ENCODE measurements at regions not wholly inside any gene's neighbourhood (a gene's known extent, or its start where the extent isn't known, plus 50 kb on each side); places are given as distances from the start of the nearest gene placed in this dataset.
"Not testable (repeated sequence)": the region's sequence is repeated elsewhere in the genome, so short reads cannot be mapped to it uniquely, and the experiment has no call there.

DNA sequence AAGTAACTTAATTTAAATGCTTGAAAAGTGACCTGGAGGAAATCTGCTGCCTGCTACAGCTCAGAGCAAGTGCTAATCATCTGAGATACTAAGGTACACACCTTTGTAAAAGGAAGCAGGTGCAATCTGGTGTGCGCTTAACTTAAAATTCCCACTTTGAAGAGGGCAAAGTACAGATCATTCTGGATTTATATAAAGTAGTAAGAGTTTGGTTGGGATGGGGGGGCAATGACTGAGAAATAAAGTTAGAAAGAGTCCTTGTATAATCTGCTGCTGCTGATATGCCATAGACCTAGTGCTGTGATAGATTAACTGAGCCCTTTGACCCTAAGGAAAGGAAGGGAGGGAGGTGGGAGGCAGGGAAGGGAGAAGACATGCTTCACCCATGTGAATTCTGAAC is 141.0 kb downstream of the MTNR1A start:
- no peaks in the 10 kb centered on the region for H3K9me3 Mint-ChIP-seq (ENCODE audit: low read depth)
- no peaks in the 10 kb centered on the region for H3K27me3 Mint-ChIP-seq
- H3K4me3 Mint-ChIP-seq: no peak overlapping the region
- ATAC-seq: no peak
- no peak for DNase-seq
- CTCF ChIA-PET: no interaction called here
- H3K4me1 Mint-ChIP-seq: no peaks in the 10 kb centered on the region
- H3K27ac Mint-ChIP-seq: no peak overlapping the region
- H3K36me3 Mint-ChIP-seq: no peaks in the 10 kb centered on the region

DNA sequence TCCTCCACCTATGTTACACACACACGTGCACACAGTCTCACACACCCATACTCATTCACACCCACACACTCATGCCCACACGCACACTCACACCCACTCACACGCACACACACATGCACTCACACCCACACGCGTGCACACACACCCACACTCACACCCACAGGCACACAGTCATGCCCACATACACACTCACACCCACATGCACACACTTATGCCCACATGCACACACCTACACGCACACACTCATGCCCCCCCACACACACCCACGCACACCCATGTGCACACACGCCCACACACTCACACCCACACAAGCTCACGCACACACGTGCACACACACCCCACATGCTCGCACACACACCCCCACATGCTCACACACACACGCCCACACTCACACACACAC is 140.0 kb downstream of the F11 start:
- Mint-ChIP-seq H3K4me1 (no peaks in the 10 kb centered on the region), H3K27ac (no peak overlapping the region), H3K27me3 (no peaks in the 10 kb centered on the region), H3K4me3 (no peak overlapping the region), H3K36me3 (no peaks in the 10 kb centered on the region), H3K9me3 (ENCODE audit: low read depth) (peaks cover 6% of the 10 kb centered on the region)
- ATAC-seq (no peak), DNase-seq (no peak)
- CTCF ChIA-PET: no interaction called here

DNA sequence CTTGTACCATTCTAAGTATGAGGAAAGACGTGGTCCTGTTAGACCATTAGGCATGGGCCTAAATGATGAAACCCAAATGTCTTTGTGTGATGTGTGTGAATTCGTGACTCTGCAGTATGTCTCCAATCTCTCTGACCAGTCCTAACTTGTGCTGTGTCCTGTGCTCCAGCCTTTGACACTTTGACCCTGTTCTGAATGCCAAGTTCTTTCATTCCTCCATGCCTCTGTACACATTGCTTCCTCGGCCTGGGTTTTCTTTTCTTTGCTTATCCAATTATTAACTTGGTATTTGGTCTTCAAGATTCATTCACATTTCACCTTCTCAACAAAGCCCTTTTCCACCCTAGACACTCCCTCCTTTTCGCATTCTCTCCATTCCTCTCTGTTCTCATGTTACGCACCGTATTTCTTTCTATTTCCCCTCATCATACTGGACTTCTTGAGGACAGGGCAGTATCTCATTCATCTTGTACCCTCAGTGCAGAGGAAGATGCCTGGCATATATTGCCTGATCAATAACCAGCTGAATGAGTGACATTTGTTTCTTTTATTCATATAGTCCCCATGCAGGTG is 138.7 kb downstream of the F11 start:
- Mint-ChIP-seq H3K9me3 (ENCODE audit: low read depth) (peaks cover 6% of the 10 kb centered on the region), H3K36me3 (no peaks in the 10 kb centered on the region), H3K4me1 (no peaks in the 10 kb centered on the region), H3K27ac (no peak overlapping the region), H3K27me3 (no peaks in the 10 kb centered on the region), H3K4me3 (no peak overlapping the region)
- no peak for DNase-seq
- no peak for ATAC-seq
- CTCF ChIA-PET: no interaction called here

DNA sequence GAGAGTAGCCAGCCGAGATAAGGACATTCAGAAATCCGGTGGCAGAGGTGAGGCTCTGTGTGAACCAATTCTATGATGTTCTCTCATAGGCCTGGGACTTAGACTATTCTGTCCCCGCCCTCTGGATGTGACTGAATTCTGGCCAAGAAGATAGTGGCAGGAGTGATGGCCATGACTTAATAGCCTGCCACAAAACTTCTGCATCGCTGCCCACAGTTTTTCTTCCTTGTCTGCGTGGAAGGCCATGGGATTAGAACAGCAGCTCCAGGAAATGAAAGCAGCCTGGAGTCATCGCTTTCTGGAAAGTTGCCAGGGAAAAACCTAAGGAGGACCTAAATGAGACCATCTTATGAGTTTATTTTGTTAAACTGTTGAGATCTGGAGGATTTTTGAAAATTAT is 134.7 kb downstream of the F11 start:
- no peaks in the 10 kb centered on the region for H3K36me3 Mint-ChIP-seq
- no peak overlapping the region for H3K27ac Mint-ChIP-seq
- H3K4me3 Mint-ChIP-seq: no peak overlapping the region
- H3K9me3 Mint-ChIP-seq (ENCODE audit: low read depth): no peaks in the 10 kb centered on the region
- CTCF ChIA-PET: no interaction called here
- no peaks in the 10 kb centered on the region for H3K4me1 Mint-ChIP-seq
- H3K27me3 Mint-ChIP-seq: no peaks in the 10 kb centered on the region
- ATAC-seq (no peak), DNase-seq (no peak)

DNA sequence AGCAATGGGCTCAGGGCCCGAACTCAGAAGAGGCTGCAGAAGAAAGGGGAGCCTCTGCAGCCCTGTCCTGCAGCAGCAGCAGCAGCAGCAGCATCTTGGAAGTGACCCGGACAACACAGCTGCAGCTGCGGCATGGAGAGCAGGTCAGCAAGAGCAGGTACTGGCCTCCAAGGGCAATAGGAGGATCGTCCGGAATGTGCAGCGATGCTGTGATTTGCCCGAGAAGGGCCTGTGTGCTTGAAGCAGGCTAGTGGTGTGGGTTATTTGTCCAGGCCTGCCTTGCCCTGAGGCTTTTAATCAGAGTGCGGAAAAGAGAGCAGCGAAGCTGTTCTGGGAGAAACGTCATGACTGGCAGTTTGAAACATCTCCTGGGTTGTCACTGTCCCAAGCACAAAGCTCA is 126.0 kb downstream of the F11 start:
- Mint-ChIP-seq H3K27me3 (no peaks in the 10 kb centered on the region), H3K36me3 (no peaks in the 10 kb centered on the region), H3K27ac (no peak overlapping the region), H3K4me1 (no peaks in the 10 kb centered on the region), H3K4me3 (no peak overlapping the region), H3K9me3 (ENCODE audit: low read depth) (no peaks in the 10 kb centered on the region)
- CTCF ChIA-PET: no interaction called here
- DNase-seq (no peak), ATAC-seq (no peak)

DNA sequence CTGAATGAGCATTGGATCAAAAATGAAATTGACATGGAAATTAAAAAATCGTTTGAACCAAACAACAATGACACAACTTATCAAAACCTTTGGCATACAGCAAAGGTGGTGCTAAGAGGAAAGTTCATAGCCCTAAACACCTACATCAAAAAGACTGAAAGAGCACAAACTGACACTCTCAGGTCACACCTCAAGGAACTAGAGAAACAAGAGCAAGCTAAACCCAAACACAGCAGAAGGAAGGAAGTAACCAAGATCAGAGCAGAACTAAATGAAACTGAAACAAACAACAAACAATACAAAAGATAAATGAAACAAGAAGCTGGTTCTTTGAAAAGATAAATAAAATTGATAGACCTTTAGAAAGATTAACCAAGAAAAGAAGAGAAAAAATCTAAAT is 118.3 kb downstream of the F11 start:
- ATAC-seq; H3K36me3 Mint-ChIP-seq; H3K9me3 Mint-ChIP-seq (ENCODE audit: low read depth); CTCF ChIA-PET; H3K27me3 Mint-ChIP-seq; DNase-seq: not testable (repeated sequence)
- H3K4me1 Mint-ChIP-seq: peaks cover 12% of the 10 kb centered on the region
- peak overlapping the region; percentile 2 for H3K4me3 Mint-ChIP-seq
- H3K27ac Mint-ChIP-seq: peak overlapping the region; percentile 64

DNA sequence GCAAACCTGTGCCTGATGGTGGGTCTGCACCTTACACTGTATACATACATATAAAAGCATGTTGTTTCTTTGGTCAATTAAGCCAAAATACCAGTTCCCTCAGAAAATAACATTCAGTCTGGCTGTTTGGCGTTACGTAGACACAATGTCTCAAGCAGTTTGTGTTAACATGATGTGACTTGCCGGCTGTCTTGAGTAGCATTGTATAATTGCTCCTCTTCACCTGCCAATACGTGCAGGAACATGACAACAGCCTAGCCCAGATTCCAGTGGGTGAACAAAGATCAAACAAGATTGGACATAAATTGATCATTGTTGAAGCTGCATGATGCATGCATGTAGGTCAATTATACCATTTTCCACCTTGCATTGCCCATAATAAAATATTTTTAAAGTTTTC is 102.3 kb downstream of the F11 start:
- Mint-ChIP-seq H3K4me1 (no peaks in the 10 kb centered on the region), H3K36me3 (no peaks in the 10 kb centered on the region), H3K9me3 (ENCODE audit: low read depth) (peaks cover 12% of the 10 kb centered on the region), H3K4me3 (no peak overlapping the region), H3K27ac (no peak overlapping the region), H3K27me3 (no peaks in the 10 kb centered on the region)
- CTCF ChIA-PET: no interaction called here
- ATAC-seq (no peak), DNase-seq (no peak)

DNA sequence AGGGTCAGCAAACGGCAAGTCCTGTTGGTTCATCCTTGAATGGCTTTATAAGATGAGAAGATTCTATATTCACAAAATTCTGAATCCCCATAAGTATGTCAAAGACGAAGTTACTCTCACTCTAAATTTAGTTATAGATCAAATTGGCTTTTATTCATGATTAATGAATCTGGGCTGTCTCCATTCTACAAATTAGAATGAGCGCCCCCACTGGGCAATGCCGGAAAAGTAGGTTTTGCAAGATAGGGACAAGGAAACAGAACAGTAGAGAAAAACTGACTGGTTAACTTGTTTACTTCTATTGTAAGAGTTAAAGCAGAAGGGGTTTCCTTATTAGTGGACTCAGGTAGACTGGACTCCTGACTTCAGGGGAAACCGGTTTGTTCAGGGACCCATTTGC is 100.3 kb downstream of the F11 start:
- Mint-ChIP-seq H3K4me1 (no peaks in the 10 kb centered on the region), H3K27me3 (no peaks in the 10 kb centered on the region), H3K36me3 (no peaks in the 10 kb centered on the region), H3K27ac (no peak overlapping the region), H3K4me3 (no peak overlapping the region), H3K9me3 (ENCODE audit: low read depth) (peaks cover 12% of the 10 kb centered on the region)
- CTCF ChIA-PET: no interaction called here
- no peak for DNase-seq
- no peak for ATAC-seq

DNA sequence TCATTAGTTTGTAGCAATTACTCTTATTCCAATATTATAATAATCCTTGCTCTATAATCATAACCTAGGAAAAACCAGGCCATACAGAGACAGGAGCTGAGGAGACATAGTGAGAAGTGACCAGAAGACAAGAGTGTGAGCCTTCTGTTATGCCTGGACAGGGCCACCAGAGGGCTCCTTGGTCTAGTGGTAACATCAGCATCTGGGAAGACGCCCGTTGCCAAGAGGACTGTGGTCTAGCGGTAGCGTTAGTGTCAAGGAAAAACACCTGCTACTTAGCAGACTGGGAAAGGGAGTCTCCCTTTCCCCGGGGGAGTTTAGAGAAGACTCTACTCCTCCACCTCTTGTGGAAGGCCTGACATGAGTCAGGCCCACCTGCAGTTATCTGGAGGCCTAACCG is 97.0 kb downstream of the F11 start:
- CTCF ChIA-PET, H3K36me3 Mint-ChIP-seq, H3K27ac Mint-ChIP-seq, H3K4me3 Mint-ChIP-seq, H3K4me1 Mint-ChIP-seq, DNase-seq, ATAC-seq, H3K27me3 Mint-ChIP-seq: not testable (repeated sequence)
- H3K9me3 Mint-ChIP-seq (ENCODE audit: low read depth): peaks cover 12% of the 10 kb centered on the region

DNA sequence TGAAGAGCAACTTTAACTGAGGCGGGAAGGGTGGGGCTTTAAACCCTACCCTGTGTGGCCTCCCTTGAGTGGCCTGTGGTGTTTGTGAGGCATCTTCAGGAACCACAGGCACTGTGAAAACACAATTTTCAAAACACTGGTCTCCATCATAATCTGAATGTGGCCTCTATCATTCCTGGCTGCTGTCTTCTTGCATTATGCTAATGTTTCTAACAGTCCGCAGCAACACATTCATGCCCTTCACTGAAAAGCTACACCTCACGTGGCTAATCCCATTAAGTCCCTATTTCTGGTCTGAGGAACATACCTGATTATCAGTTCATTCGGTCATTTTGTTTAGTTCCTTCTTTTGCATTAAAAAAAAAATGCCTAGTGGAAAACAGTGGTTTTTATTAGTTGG is 94.6 kb downstream of the F11 start:
- DNase-seq: no peak
- H3K4me1 Mint-ChIP-seq: no peaks in the 10 kb centered on the region
- H3K4me3 Mint-ChIP-seq: no peak overlapping the region
- CTCF ChIA-PET: no interaction called here
- H3K9me3 Mint-ChIP-seq (ENCODE audit: low read depth): peaks cover 12% of the 10 kb centered on the region
- no peak overlapping the region for H3K27ac Mint-ChIP-seq
- no peak for ATAC-seq
- H3K27me3 Mint-ChIP-seq: no peaks in the 10 kb centered on the region
- no peaks in the 10 kb centered on the region for H3K36me3 Mint-ChIP-seq

DNA sequence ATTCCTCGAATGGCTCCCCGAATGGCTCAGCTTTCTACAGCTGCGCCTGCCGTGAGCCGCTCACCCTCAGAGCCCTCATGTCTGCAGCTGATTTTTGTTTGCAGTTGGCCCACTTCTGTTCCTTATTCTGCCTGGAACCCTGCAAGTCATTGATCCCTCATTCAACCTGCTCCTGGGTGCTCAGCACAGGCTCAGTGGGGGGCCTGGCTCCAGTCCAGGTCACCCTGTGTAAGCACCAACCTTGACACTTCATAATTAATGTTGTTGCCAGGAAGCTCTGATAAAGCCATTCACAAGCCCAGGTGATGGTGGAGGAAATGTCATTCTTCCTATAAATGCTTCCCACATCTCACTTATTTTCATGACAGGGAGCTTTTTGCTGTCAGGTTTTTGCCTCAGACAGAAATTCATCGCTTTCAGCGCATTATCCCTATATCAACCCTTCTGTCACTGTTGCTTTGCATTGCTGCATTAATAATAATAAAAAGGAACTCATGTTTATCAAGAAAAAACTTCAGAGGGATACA is 85.7 kb downstream of the F11 start:
- H3K9me3 Mint-ChIP-seq (ENCODE audit: low read depth): no peaks in the 10 kb centered on the region
- CTCF ChIA-PET: no interaction called here
- H3K4me3 Mint-ChIP-seq: no peak overlapping the region
- H3K27ac Mint-ChIP-seq: no peak overlapping the region
- no peak for DNase-seq
- no peaks in the 10 kb centered on the region for H3K36me3 Mint-ChIP-seq
- no peaks in the 10 kb centered on the region for H3K4me1 Mint-ChIP-seq
- H3K27me3 Mint-ChIP-seq: no peaks in the 10 kb centered on the region
- ATAC-seq: no peak

DNA sequence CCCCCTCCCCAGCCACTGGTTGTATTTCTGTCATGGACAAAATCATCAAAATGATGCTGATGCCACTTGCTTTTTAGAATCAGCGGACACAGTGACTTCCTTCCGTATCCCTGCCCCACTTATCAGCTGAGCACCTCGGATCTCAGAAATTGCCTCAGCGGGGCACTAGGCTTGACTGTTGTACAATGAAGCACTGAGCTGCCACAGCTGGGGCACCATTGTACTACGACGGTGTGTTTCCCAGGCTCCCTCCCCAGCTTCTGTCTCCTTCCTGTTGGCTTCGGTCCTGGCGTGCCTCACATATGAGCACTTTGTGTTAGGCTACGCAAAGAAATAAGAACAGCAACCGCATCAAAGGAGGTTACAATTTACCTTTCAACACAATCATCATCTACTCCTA is 82.4 kb downstream of the F11 start:
- H3K9me3 Mint-ChIP-seq (ENCODE audit: low read depth): no peaks in the 10 kb centered on the region
- CTCF ChIA-PET: no interaction called here
- no peak overlapping the region for H3K4me3 Mint-ChIP-seq
- no peak overlapping the region for H3K27ac Mint-ChIP-seq
- ATAC-seq (no peak), DNase-seq (no peak)
- H3K36me3 Mint-ChIP-seq: no peaks in the 10 kb centered on the region
- H3K4me1 Mint-ChIP-seq: no peaks in the 10 kb centered on the region
- no peaks in the 10 kb centered on the region for H3K27me3 Mint-ChIP-seq

DNA sequence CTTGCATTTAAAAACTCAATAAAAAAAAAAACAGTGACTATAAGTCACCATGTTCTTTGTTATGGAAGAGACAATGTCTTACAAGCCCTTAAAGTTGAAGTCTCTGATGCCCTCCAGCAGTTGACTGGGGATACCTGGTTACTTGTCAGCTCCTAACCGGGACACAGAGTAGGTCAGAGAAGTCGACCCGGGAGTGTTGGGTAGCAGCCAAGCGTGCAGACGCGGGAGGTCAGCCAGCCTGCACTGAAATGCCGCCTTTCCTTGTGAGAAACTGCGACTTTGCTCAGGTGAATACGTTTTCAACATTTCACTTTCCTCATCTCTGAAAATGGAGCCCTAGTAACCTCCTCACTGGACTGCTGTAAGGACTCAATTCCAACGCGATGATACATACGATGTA is 81.8 kb downstream of the F11 start:
- no peaks in the 10 kb centered on the region for H3K4me1 Mint-ChIP-seq
- no peak for DNase-seq
- no peaks in the 10 kb centered on the region for H3K9me3 Mint-ChIP-seq (ENCODE audit: low read depth)
- CTCF ChIA-PET: no interaction called here
- H3K36me3 Mint-ChIP-seq: no peaks in the 10 kb centered on the region
- no peaks in the 10 kb centered on the region for H3K27me3 Mint-ChIP-seq
- H3K27ac Mint-ChIP-seq: no peak overlapping the region
- ATAC-seq: no peak
- no peak overlapping the region for H3K4me3 Mint-ChIP-seq

DNA sequence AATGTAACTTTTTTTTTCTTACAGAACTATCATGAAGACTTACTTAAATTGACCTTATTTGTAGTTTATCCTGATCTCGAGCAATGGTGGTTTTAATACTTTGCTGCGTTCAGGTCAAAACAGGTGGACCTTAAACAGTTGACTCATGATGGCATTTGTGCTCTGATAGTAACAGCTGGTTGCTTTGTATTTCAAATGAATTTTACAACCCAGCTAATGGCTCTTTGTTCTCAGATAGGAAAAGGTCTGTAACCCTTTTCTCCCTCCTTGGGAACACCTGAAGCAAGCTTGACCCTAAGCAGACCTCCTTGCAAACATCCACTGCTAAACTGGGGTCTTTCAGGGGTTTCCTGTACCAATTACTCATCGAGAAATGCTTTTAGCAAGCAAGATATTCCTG is 79.2 kb downstream of the F11 start:
- Mint-ChIP-seq H3K4me1 (no peaks in the 10 kb centered on the region), H3K36me3 (no peaks in the 10 kb centered on the region), H3K27ac (no peak overlapping the region), H3K9me3 (ENCODE audit: low read depth) (no peaks in the 10 kb centered on the region), H3K4me3 (no peak overlapping the region), H3K27me3 (no peaks in the 10 kb centered on the region)
- CTCF ChIA-PET: no interaction called here
- no peak for DNase-seq
- ATAC-seq: no peak

DNA sequence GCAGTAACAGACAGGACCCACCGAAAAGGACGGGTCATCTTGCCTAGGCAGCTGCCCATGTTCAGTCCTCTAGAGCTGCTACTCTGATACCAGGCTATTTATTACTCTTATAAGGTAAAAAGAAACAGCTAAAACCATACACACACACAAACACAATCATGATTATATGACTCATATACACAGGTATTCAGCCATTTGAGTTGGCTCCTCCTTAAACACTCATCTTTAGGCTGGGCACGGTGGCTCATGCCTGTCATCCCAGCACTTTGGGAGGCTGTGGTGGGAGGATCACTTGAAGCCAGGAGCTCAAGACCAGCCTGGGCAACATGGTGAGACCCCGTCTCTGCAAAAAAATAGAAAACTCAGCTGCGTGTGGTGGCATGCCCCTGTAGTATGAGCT is 76.6 kb downstream of the F11 start:
- Mint-ChIP-seq H3K4me3 (no peak overlapping the region), H3K36me3 (no peaks in the 10 kb centered on the region), H3K27me3 (no peaks in the 10 kb centered on the region), H3K9me3 (ENCODE audit: low read depth) (no peaks in the 10 kb centered on the region), H3K4me1 (no peaks in the 10 kb centered on the region), H3K27ac (no peak overlapping the region)
- CTCF ChIA-PET: no interaction called here
- DNase-seq (no peak), ATAC-seq (no peak)
